ENCODE measurements at regions not wholly inside any gene's neighbourhood (a gene's known extent, or its start where the extent isn't known, plus 50 kb on each side); places are given as distances from the start of the nearest gene placed in this dataset.
"Not testable (repeated sequence)": the region's sequence is repeated elsewhere in the genome, so short reads cannot be mapped to it uniquely, and the experiment has no call there.

- DNase-seq (ENCODE audit: low spot score): no peak
Measured at GRCh38 chr16:65622871-65623270, 501.0 kb upstream of the CDH11 start.

GRCh38 chr16:65622151-65622550 lies 500.3 kb upstream of the CDH11 start:
- DNase-seq (ENCODE audit: low spot score): no peak

GRCh38 chr16:65621640-65622039 lies 499.8 kb upstream of the CDH11 start:
- DNase-seq (ENCODE audit: low spot score): no peak

- DNase-seq (ENCODE audit: low spot score): no peak
Measured at GRCh38 chr16:65619606-65620005, 497.7 kb upstream of the CDH11 start.

DNA sequence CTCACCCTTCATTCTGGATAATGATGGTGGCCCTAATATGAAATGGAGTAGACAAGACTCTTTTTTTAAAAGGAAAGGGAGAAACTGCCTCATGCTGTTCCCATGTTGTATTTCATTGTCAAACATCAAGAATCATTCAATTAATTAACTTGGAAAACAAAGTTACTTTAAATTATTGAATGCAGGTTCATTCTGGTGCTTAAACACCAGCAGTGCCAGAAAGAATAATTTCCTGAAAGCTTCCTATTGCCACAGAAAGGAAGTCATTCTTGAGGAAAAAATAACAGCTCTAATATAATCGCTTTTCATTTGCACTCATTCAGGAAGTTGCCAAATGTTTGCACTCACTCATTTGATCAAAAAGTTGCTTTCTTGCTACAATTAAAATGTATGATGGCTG lies 497.1 kb upstream of the CDH11 start:
- DNase-seq (ENCODE audit: low spot score): no peak

GRCh38 chr16:65618333-65618732 lies 496.5 kb upstream of the CDH11 start:
- DNase-seq (ENCODE audit: low spot score): no peak

DNA sequence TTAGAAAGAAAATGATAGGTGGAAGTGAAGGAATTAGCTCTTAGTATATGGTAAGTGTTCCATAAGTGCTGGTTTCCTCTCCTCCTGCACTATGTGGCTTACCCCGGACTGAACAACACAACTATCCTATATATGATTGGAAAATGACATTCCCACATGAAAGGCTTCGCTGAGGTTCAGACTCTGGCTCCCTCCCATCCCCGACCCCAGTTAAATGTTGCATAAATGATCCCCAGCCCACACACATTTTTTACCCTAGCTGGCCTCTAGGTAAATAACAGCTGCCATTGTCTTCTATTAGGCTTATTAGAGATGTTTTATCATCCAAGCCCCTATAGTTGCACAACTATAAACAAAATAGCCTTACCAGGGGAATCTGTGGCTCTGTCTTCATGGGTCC lies 495.6 kb upstream of the CDH11 start:
- DNase-seq (ENCODE audit: low spot score): no peak

DNA sequence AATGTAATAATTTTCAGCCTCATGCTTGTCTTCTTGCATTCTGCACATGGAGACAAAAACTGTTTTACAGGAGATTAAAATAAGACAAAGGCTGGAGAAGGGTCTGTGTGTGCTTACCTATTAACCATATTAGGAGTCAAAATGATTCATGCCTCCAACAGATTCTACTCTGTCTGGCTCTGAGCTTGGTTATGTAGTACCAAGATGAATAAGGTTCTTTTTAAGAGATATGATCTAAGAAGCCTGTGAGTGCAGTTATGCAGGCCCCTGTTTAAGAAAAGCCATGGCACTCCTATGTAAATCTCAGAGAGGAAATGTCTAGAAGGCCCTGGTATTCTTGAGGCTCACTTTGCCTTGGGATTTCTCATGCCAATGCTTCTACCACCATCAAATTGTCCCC lies 486.6 kb upstream of the CDH11 start:
- DNase-seq (ENCODE audit: low spot score): no peak

GRCh38 chr16:65604771-65605170 lies 482.9 kb upstream of the CDH11 start:
- DNase-seq (ENCODE audit: low spot score): no peak

GRCh38 chr16:65601781-65602180 lies 479.9 kb upstream of the CDH11 start:
- DNase-seq (ENCODE audit: low spot score): no peak

DNA sequence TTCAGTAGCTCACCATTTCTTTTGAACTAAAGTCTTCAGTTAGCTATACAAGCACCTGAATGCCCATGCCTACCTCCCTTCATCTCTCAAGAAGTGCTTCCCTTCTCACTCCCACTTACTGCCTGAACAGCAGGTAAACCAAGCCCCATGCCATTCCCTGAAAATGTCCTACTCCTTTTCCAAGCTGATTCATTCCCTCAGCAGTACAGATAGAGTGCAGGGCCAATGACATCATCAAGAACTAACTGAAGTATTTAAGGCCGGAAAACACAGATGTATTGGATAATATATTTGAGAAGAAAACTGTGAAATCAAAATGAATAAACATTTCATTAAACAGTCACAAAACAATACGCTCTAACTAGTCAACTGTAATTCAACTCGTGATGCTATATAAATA lies 478.8 kb upstream of the CDH11 start:
- no peak for DNase-seq (ENCODE audit: low spot score)

GRCh38 chr16:65600046-65600445 lies 478.2 kb upstream of the CDH11 start:
- DNase-seq (ENCODE audit: low spot score): no peak

DNA sequence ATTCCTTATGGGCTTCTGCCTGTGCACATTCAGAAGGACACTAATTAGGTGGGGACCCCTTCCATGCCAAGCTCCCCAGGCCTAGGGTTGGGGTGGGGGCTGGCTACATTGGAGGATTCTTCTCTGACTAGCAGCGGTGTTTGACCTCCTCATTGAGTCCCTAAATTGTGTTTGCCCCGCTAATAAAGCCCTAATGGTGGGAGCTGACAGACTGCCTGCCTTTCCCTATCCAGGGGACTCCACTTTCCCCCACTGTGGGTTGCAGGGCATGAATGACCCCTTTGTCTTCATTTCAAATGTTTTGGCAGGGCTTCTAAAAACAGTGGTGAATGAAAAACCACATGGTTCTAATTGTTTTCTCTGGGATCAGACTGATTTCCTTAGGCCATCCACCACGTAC lies 476.8 kb upstream of the CDH11 start:
- DNase-seq (ENCODE audit: low spot score): no peak

DNA sequence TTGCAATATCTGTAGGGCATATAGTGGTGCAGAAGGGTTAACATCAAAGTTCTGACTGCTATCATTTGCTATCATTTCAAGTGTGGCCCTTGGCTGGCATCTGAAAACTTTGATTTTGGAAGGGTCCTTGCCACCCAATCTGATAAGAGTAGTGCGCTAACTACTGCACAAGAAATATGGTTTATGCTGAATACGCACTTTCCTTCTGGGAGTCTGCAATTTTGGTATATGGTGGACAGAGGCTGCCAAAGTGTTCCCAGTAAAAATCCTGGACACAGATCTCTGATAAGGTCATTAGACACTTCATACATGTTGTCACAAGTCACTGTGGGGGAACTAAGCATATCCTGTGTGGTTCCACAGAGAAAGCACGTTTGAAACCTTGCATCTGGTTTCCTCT lies 461.6 kb upstream of the CDH11 start:
- DNase-seq (ENCODE audit: low spot score): no peak

- DNase-seq (ENCODE audit: low spot score): no peak
Measured at GRCh38 chr16:65579050-65579449, 457.2 kb upstream of the CDH11 start.

GRCh38 chr16:65576631-65577030 lies 454.8 kb upstream of the CDH11 start:
- DNase-seq (ENCODE audit: low spot score): no peak

- DNase-seq (ENCODE audit: low spot score): no peak
Measured at GRCh38 chr16:65576139-65576538, 454.3 kb upstream of the CDH11 start.

GRCh38 chr16:65574326-65574966 lies 452.6 kb upstream of the CDH11 start:
- peak; percentile 72 for DNase-seq (ENCODE audit: low spot score)

- no peak for DNase-seq (ENCODE audit: low spot score)
Measured at GRCh38 chr16:65572156-65572555, 450.3 kb upstream of the CDH11 start.

DNA sequence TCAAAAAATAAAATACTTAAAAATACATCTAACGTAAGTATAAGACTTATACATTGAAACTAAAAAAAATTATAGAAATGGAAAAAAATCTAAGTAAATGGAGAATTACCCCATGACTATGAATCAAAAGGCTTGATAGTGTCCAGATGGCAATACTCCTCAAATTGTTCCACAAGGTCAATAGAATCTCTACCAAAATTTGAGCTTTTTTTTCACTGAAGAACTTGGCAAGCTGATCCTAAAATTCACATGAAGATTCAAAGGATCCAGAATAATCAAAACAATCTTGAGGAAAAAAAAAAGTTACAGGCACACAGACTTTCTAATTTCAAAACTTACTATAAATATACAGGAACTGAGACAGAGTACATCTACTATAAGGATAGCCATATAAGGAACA lies 448.4 kb upstream of the CDH11 start:
- DNase-seq (ENCODE audit: low spot score): no peak

DNA sequence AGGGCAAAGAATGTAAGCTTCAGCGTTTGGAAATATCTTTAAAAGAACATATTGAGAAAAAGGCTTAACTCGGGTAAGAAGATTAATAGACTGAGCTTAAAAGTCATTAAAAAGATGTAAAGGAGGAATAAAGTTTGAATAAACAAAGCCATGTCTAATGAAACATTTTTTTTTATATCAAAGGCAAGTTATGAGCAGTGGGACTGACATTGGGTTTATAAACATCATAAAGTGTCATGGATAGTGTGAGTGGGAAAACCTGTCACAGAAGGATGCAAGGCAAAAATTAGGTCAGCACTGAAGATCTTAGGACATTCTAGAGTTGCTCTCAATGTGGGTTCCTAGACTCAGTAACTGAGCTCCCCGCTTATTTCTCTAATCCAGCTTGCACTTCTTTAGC lies 438.0 kb upstream of the CDH11 start:
- DNase-seq (ENCODE audit: low spot score): no peak

- DNase-seq (ENCODE audit: low spot score): not testable (repeated sequence)
Measured at GRCh38 chr16:65549689-65550088, 427.8 kb upstream of the CDH11 start.

DNA sequence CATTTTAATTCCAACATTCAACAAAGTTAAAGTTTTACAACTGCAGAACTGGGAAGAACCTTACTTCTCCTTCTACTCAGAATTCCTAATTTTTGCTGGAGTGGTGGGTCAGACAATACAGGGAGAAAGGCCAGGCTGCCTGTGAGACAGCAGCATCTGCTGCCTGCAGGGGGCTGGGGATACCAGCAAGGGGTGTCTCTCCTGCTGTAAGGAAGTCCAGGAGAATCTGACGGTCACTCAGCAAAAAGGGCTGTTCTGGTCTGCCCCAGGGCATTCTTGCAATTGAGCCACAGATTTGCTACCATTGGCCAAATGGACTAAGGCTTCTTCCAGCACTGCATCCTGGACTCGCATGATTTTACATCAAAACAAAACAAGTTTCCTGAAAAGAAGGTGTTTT lies 426.6 kb upstream of the CDH11 start:
- no peak for DNase-seq (ENCODE audit: low spot score)

- DNase-seq (ENCODE audit: low spot score): no peak
Measured at GRCh38 chr16:65547772-65548446, 426.0 kb upstream of the CDH11 start.
